Keratinocyte (primary cell): ENCODE measurements at regions not wholly inside any gene's neighbourhood (a gene's known extent, or its start where the extent isn't known, plus 50 kb on each side); places are given as distances from the start of the nearest gene placed in this dataset.

Experiments used
- DNase-seq: peaks from one replicate; pipeline ENCODE4 v3.0.0-alpha.2; 2011; ENCODE audit warnings: low read depth, missing footprints, low spot score
- FAIRE-seq: peaks from 2 replicates; lab custom pipeline; 2011; peaks lifted over from hg19 to GRCh38; lab: Jason Lieb, UNC
- H2AFZ ChIP-seq: 2 replicates; pipeline ENCODE4 v1.6.0; 2012; ENCODE audit warnings: low read length, control low read depth, inconsistent platforms; ENCODE audit not compliant: control insufficient read depth
- H3K27ac ChIP-seq: 2 replicates; pipeline ENCODE4 v1.5.1; 2011; ENCODE audit warnings: low read length; ENCODE audit not compliant: control insufficient read depth, insufficient read depth
- H3K27me3 ChIP-seq: 3 replicates; pipeline ENCODE4 v1.6.0; 2011; ENCODE audit warnings: low read length; ENCODE audit not compliant: control insufficient read depth, insufficient read depth; ENCODE audit errors: extremely low read depth
- H3K36me3 ChIP-seq, 2 experiments: 2 replicates in 1 of 2; 3 replicates in 1 of 2; pipeline ENCODE4 v1.5.1; 2011; ENCODE audit warnings: low read length in 2 of 2, mild to moderate bottlenecking in 1 of 2; ENCODE audit not compliant: control insufficient read depth in 2 of 2, insufficient read depth in 2 of 2; ENCODE audit errors: extremely low read depth in 1 of 2
- H3K4me1 ChIP-seq: 3 replicates; pipeline ENCODE4 v1.5.1; 2011; ENCODE audit warnings: low read length; ENCODE audit not compliant: control insufficient read depth, insufficient read depth; ENCODE audit errors: extremely low read depth
- H3K4me2 ChIP-seq: 3 replicates; pipeline ENCODE4 v1.6.0; 2011; ENCODE audit warnings: low read depth, low read length; ENCODE audit not compliant: control insufficient read depth, insufficient read depth; ENCODE audit errors: extremely low read depth
- H3K4me3 ChIP-seq, 3 experiments: fragments of 200-600 bp in 1 of 3; sonication (generic) in 1 of 3; 2 replicates in 2 of 3; 3 replicates in 1 of 3; pipeline ENCODE4 v1.5.1; 2011 to 2016; ENCODE audit warnings: low read length in 3 of 3, mild to moderate bottlenecking in 3 of 3, control low read depth in 2 of 3, inconsistent platforms in 1 of 3, low read depth in 1 of 3, mixed read lengths in 1 of 3, mixed run types in 1 of 3, moderate library complexity in 1 of 3; ENCODE audit not compliant: control insufficient read depth in 2 of 3, insufficient read depth in 2 of 3; ENCODE audit errors: extremely low read depth in 1 of 3
- H3K79me2 ChIP-seq: 2 replicates; pipeline ENCODE4 v1.6.0; 2012; ENCODE audit warnings: low read length; ENCODE audit not compliant: control insufficient read depth, insufficient read depth
- H3K9ac ChIP-seq: 3 replicates; pipeline ENCODE4 v1.6.0; 2011; ENCODE audit warnings: low read length; ENCODE audit not compliant: control insufficient read depth, insufficient read depth; ENCODE audit errors: extremely low read depth
- H3K9me1 ChIP-seq: 3 replicates; pipeline ENCODE4 v1.6.0; 2011; ENCODE audit warnings: low read length; ENCODE audit not compliant: control insufficient read depth, insufficient read depth; ENCODE audit errors: extremely low read depth
- H3K9me3 ChIP-seq: 2 replicates; pipeline ENCODE4 v1.5.1; 2012; ENCODE audit warnings: low read depth, low read length; ENCODE audit not compliant: control insufficient read depth
- H4K20me1 ChIP-seq: 3 replicates; pipeline ENCODE4 v1.6.0; 2011; ENCODE audit warnings: low read length; ENCODE audit not compliant: control insufficient read depth, insufficient read depth; ENCODE audit errors: extremely low read depth
- EZH2 ChIP-seq: IDR thresholded peaks from one replicate; pipeline ENCODE4 v1.6.1; 2012; ENCODE audit warnings: inconsistent platforms, mild to moderate bottlenecking, low read length, moderate library complexity
- dilution Hi-C: fragments of 300-500 bp; cut with MboI; formaldehyde crosslinking; loops from one replicate; pipeline ENCODE4 v1.7.0; 2020; ENCODE audit warnings: low sequenced_read_pairs; ENCODE audit not compliant: extremely low pct_ligation_motif_present
- TF ChIP-seq, protein P1 (sequence below), 3 experiments: IDR thresholded peaks in 1 of 3; conservative IDR thresholded peaks in 1 of 3; optimal IDR thresholded peaks in 1 of 3; 2 replicates in 2 of 3; 3 replicates in 1 of 3; pipeline versions ENCODE3 to v1.5.1; 2011; ENCODE audit warnings: low read length in 3 of 3, mild to moderate bottlenecking in 3 of 3, moderate library complexity in 2 of 3, control low read depth in 1 of 3, inconsistent platforms in 1 of 3; ENCODE audit not compliant: insufficient read depth in 2 of 3; ENCODE audit errors: extremely low read depth in 1 of 3

DNA sequence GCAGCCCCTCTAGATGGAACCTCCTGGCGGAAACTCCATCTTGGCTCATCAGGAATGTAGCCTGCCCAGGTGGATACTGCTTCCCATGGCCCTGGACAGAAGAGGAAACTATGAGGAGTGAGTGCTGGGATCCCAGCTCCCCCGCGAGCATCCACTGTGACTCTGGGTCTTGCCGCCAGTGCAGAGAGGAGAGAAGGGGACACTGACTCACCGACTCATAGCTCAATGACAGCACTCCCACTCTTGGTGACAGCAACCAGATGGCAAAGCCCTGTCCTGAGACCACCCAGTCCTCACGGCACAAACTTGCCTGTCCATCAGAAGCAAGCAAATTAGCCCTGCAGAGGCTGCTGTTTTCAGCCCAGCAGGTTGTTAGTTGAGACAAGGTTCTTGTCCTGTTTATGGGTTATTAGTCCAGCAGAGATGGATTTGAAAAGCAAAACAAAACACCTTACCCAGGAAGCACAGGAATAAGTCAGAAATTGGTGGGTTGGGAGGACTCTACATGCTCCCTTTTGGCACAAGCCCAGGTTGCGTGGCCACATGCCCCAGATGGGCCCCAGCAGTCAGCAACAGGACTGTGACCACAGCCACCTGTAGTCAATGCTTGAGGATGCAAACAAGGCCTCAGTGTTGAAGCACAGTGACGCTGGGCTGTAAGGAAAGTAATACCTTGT is 111.5 kb upstream of the GLI2 start:
- no peaks in the 10 kb centered on the region for H3K36me3 ChIP-seq
- H3K27ac ChIP-seq = no peak overlapping the region
- dilution Hi-C loops = no loop called here
- no peaks in the 10 kb centered on the region for H3K9me1 ChIP-seq
- no peaks in the 10 kb centered on the region for H3K79me2 ChIP-seq
- DNase-seq (no peak), FAIRE-seq (no peak)
- H3K9ac ChIP-seq = no peak overlapping the region
- H3K4me2 ChIP-seq = no peak overlapping the region
- peaks cover 19% of the 10 kb centered on the region for H3K4me1 ChIP-seq
- peaks cover 3% of the 10 kb centered on the region for H3K9me3 ChIP-seq
- H4K20me1 ChIP-seq = no peaks in the 10 kb centered on the region
- no peak overlapping the region for H3K4me3 ChIP-seq
- peaks cover 3% of the 10 kb centered on the region for H3K27me3 ChIP-seq
- no peak overlapping the region for H2AFZ ChIP-seq
- no peak for TF ChIP-seq EZH2
- TF ChIP-seq, protein P1, sequence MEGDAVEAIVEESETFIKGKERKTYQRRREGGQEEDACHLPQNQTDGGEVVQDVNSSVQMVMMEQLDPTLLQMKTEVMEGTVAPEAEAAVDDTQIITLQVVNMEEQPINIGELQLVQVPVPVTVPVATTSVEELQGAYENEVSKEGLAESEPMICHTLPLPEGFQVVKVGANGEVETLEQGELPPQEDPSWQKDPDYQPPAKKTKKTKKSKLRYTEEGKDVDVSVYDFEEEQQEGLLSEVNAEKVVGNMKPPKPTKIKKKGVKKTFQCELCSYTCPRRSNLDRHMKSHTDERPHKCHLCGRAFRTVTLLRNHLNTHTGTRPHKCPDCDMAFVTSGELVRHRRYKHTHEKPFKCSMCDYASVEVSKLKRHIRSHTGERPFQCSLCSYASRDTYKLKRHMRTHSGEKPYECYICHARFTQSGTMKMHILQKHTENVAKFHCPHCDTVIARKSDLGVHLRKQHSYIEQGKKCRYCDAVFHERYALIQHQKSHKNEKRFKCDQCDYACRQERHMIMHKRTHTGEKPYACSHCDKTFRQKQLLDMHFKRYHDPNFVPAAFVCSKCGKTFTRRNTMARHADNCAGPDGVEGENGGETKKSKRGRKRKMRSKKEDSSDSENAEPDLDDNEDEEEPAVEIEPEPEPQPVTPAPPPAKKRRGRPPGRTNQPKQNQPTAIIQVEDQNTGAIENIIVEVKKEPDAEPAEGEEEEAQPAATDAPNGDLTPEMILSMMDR (optimal IDR thresholded peaks at IDR 0.05 in 1 of 3, IDR thresholded peaks at IDR 0.05 in 1 of 3, conservative IDR thresholded peaks at IDR 0.05 in 1 of 3; ENCODE audit: extremely low read depth in 1 of 3, insufficient read depth in 2 of 3, low read length in 3 of 3) = no peak

DNA sequence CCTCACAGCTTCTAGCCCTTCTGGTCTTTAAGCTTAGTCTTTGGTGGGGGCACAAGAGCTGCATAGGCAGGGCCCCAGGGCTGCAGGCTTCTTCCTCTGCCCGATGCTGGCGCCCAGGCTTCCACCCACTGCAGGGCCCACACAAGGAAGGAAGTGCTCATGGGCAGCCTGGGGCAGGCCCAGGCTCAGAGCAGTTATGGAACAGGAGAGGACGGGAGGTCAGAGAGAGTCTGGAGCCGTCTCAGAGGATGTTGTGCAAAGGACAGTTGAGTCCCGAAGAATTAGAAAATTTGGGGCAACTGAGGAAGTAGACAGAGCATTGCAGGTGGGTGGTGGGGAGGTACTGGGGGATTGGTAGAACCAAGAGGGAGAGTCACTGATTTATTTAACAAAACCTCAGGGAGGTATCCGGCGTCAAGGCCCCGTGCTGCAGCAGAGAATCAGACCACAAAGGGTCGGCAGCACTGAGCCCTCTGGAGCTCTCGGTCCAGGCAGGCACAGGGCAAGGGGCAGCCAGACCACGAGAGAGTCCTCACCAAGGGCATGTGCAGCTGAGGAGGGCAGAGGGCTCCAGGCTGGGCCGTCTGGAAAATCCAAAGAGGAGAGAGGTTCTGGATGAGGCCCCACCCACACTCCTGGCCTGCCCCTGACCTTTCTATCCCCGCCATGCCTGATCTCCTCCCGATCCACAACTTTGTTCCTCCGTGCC is 110.8 kb upstream of the GLI2 start:
- Histone ChIP-seq H3K79me2 (no peaks in the 10 kb centered on the region), H4K20me1 (no peaks in the 10 kb centered on the region), H3K27me3 (peaks cover 3% of the 10 kb centered on the region), H3K9me3 (peaks cover 3% of the 10 kb centered on the region), H3K9me1 (no peaks in the 10 kb centered on the region), H3K36me3 (no peaks in the 10 kb centered on the region), H3K4me3 (no peak overlapping the region), H3K4me2 (no peak overlapping the region), H3K27ac (no peak overlapping the region), H2AFZ (no peak overlapping the region), H3K4me1 (peaks cover 13% of the 10 kb centered on the region), H3K9ac (no peak overlapping the region)
- no peak for DNase-seq
- TF ChIP-seq, protein P1 (optimal IDR thresholded peaks at IDR 0.05 in 1 of 3, IDR thresholded peaks at IDR 0.05 in 1 of 3, conservative IDR thresholded peaks at IDR 0.05 in 1 of 3; ENCODE audit: extremely low read depth in 1 of 3, insufficient read depth in 2 of 3, low read length in 3 of 3) = no peak
- TF ChIP-seq EZH2 = no peak
- no peak for FAIRE-seq
- dilution Hi-C loops = no loop called here
